Adrenal gland (tissue), 9 donors: ENCODE measurements at regions not wholly inside any gene's neighbourhood (a gene's known extent, or its start where the extent isn't known, plus 50 kb on each side); places are given as distances from the start of the nearest gene placed in this dataset.
A peak's percentile ranks its signal among the peaks of the same experiment; 100 is the strongest.

ENCODE experiments used
- DNase-seq, 7 donors: peaks; one replicate each; pipeline ENCODE4 v3.0.0-alpha.2; 2019 to 2020
- H3K27ac ChIP-seq, 5 donors: fragments of 200-600 bp; sonication (generic) in 4 of 5; 1 replicate in 3 of 5; 2 replicates in 2 of 5; pipeline versions ENCODE4 v1.5.1 to v1.8.0; 2016 to 2020; ENCODE audit warnings: mild to moderate bottlenecking in 1 of 5
- H3K27me3 ChIP-seq: fragments of 200-600 bp; 2 replicates; pipeline ENCODE4 v1.8.0; 2021
- H3K36me3 ChIP-seq, 2 donors: fragments of 200-600 bp; replicated peaks in 1 of 2; 1 replicate in 1 of 2; 2 replicates in 1 of 2; pipeline versions ENCODE4 v1.5.1 to v1.8.0; 2018 to 2022
- H3K4me1 ChIP-seq, 2 donors: fragments of 200-600 bp; replicated peaks in 1 of 2; 1 replicate in 1 of 2; 2 replicates in 1 of 2; pipeline versions ENCODE4 v1.5.1 to v1.8.0; 2018 to 2021
- H3K4me3 ChIP-seq, 4 donors: fragments of 200-600 bp; sonication (generic) in 3 of 4; one replicate each; pipeline ENCODE4 v1.5.1; 2016 to 2018
- H3K9me3 ChIP-seq, 3 donors: fragments of 200-600 bp; sonication (generic) in 1 of 3; replicated peaks in 1 of 3; 1 replicate in 2 of 3; 2 replicates in 1 of 3; pipeline versions ENCODE4 v1.5.1 to v1.8.0; 2016 to 2021
- POLR2A ChIP-seq, 2 donors: fragments of 450-650 bp; IDR thresholded peaks; one replicate each; pipeline ENCODE4 v1.6.1; 2017; ENCODE audit warnings: antibody characterized with exemption in 2 of 2, mild to moderate bottlenecking in 2 of 2, moderate library complexity in 1 of 2
- WGBS, 4 donors: extraction: QIAGEN DNeasy Blood & Tissue Kit in 2 of 4; methylation state at CpG; one replicate each; pipeline versions ENCODE4 v1.1.5 to v1.1.7; 2013 to 2017; 5-methylcytosine and 5-hydroxymethylcytosine counted together
- intact Hi-C, 2 donors: fragments of 100-400 bp; cut with DNase I; formaldehyde crosslinking; loops; one replicate each; pipeline versions ENCODE4 v1.14.1 to v1.15.0; 2022 to 2023
- TF ChIP-seq, protein P1 (sequence below), 6 experiments: fragments of 450-650 bp in 4 of 6; fragments of 200-600 bp in 2 of 6; sonication (generic) in 1 of 6; IDR thresholded peaks; 1 replicate in 5 of 6; 2 replicates in 1 of 6; pipeline versions ENCODE4 v1.5.1 to v1.8.0; 2016 to 2021; ENCODE audit warnings: antibody characterized with exemption in 6 of 6, mild to moderate bottlenecking in 2 of 6, moderate library complexity in 1 of 6
- donor health status: healthy with polysubstance abuse.
- donor health status: Bipolar disorder and iron deficiency.
- donor health status: DM: yes; HTN: yes; CAD: no.
- donor health status: DM: no; HTN: no; CAD: no.
- donor health status: DM: no; HTN: no; CAD: no.

DNA sequence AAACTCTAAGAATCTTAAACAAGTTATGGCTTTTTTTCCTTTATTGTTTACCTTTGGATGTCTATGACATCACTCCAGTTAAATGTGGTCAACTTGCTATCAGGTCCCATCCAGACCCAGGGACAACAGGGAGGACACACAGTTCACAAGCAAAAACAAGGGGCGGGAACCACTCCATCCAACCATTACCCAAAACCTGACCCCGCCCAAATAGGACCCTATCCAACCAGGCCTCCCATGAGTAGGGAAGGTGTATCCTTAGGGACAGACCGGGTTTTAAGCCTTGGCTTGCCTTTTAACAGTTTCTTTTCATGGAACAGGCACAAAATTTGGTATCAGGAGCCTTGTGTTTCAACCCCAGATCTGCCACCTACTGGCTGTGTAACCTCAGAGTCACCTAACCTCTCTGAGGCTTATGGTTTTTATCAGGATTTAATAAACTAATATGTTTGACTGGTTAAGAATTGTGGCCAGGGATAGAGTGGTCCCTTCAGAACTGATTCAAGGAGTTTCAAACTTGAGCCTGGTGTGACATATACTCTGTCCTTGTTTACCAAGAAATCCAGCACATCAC, 127.7 kb upstream of the RAD23B start:
- H3K4me1 ChIP-seq: no peaks in the 10 kb centered on the region
- TF ChIP-seq POLR2A (IDR thresholded peaks at IDR 0.05): no peak
- TF ChIP-seq, protein P1, sequence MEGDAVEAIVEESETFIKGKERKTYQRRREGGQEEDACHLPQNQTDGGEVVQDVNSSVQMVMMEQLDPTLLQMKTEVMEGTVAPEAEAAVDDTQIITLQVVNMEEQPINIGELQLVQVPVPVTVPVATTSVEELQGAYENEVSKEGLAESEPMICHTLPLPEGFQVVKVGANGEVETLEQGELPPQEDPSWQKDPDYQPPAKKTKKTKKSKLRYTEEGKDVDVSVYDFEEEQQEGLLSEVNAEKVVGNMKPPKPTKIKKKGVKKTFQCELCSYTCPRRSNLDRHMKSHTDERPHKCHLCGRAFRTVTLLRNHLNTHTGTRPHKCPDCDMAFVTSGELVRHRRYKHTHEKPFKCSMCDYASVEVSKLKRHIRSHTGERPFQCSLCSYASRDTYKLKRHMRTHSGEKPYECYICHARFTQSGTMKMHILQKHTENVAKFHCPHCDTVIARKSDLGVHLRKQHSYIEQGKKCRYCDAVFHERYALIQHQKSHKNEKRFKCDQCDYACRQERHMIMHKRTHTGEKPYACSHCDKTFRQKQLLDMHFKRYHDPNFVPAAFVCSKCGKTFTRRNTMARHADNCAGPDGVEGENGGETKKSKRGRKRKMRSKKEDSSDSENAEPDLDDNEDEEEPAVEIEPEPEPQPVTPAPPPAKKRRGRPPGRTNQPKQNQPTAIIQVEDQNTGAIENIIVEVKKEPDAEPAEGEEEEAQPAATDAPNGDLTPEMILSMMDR (IDR thresholded peaks at IDR 0.05): no peak
- H3K9me3 ChIP-seq: no peaks in the 10 kb centered on the region
- H3K27me3 ChIP-seq: no peaks in the 10 kb centered on the region
- H3K36me3 ChIP-seq: no peaks in the 10 kb centered on the region
- intact Hi-C loops: no loop called here
- H3K27ac ChIP-seq: no peak overlapping the region
- WGBS, 4 donors: 74 to 89% (median 80%) methylated on average over 3 of the region's 3 CpGs
- DNase-seq: no peak
- no peak overlapping the region for H3K4me3 ChIP-seq

DNA sequence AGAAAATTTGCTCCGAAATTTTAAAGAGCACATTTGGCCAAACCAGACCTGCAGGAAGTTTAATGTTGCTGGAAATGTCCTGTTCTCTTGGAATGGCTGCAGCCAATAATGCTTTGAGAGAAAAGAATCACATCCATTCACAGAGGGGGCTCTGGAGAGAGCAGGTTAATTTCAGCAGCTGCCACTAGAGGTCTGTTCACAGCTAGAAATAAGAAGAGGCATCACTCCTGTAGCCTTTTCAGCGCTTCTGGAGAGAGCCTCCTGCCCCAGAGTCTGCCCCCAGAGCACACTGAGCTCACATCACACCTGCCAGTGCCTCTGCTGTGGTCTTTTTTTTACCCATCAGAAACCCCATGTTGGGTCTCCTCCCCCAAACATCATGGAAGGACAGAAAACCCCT, 124.8 kb upstream of the RAD23B start:
- WGBS, 4 donors: 19 to 34% (median 28%) methylated on average over 2 of the region's 2 CpGs

DNA sequence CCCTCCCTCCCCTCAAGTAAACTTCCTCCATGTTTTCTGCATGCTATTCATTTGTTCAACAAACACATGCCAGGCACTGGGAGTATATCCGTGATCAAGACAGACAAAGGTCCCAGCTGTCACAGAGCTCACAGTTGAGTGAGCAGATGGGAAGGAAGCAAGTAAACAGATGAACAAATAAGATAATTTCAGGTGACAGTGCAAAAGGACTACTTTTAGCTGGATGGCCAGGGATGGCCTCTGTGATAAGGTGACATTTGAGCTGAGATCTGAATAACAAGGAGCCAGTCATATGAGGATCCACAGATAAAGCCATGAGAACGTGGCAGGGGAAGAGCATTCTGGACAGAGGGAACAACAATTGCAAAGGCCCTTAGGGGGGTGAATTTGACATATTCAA, 121.7 kb upstream of the RAD23B start:
- no peak for DNase-seq
- H3K36me3 ChIP-seq: no peaks in the 10 kb centered on the region
- 41 to 66% (median 60%) methylated on average over 2 of the region's 2 CpGs for WGBS, 4 donors
- no peak overlapping the region for H3K27ac ChIP-seq
- intact Hi-C loops: loop anchor here in 1 of 2 donors (10.0 kb wide), 1 partner anchor 507 kb away; no protein-coding TSS in a partner anchor
- TF ChIP-seq, protein P1 (IDR thresholded peaks at IDR 0.05): no peak
- TF ChIP-seq POLR2A (IDR thresholded peaks at IDR 0.05): no peak
- H3K4me3 ChIP-seq: no peak overlapping the region
- H3K4me1 ChIP-seq: no peaks in the 10 kb centered on the region
- H3K27me3 ChIP-seq: no peaks in the 10 kb centered on the region
- no peaks in the 10 kb centered on the region for H3K9me3 ChIP-seq

More for the DNA sequence above, 124.8 kb upstream of the RAD23B start:
- no peaks in the 10 kb centered on the region for H3K4me1 ChIP-seq
- no peak overlapping the region for H3K27ac ChIP-seq
- intact Hi-C loops: no loop called here
- H3K36me3 ChIP-seq: no peaks in the 10 kb centered on the region
- TF ChIP-seq, protein P1 (IDR thresholded peaks at IDR 0.05): peak in 3 of 6 experiments; percentile 26 to 35 (median 30)
- TF ChIP-seq POLR2A (IDR thresholded peaks at IDR 0.05): no peak
- H3K4me3 ChIP-seq: no peak overlapping the region
- no peaks in the 10 kb centered on the region for H3K9me3 ChIP-seq
- no peaks in the 10 kb centered on the region for H3K27me3 ChIP-seq
- DNase-seq: no peak

DNA sequence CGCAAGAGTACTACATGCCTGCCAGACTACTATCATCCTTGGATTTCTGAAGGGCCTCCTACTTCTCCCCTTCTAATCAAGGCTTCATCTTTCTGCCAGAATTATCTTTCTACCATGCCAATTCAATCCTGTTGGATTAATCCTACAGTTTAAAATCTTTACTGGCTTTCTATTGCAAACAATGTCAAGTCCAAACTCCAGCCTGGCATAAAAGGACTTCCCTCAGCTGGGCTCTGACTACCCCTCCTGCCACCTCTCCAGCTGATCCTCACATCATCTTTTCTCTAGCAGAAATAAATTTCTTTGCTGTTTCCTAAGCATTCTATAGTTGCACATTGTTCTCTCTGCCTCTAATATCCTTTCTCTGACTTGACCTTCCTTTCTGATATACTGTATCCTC, 119.7 kb upstream of the RAD23B start:
- Histone ChIP-seq H3K4me1 (no peaks in the 10 kb centered on the region), H3K27me3 (no peaks in the 10 kb centered on the region), H3K36me3 (no peaks in the 10 kb centered on the region), H3K27ac (no peak overlapping the region), H3K4me3 (no peak overlapping the region), H3K9me3 (no peaks in the 10 kb centered on the region)
- WGBS, 4 donors: 92 to 100% (median 93%) methylated on average over 1 of the region's 1 CpG
- intact Hi-C loops: loop anchor here in 1 of 2 donors (10.0 kb wide), 1 partner anchor 509 kb away; no protein-coding TSS in a partner anchor
- TF ChIP-seq, protein P1 (IDR thresholded peaks at IDR 0.05): no peak
- no peak for TF ChIP-seq POLR2A (IDR thresholded peaks at IDR 0.05)
- DNase-seq: no peak
